HUES6 (cell line): ENCODE measurements at regions not wholly inside any gene's neighbourhood (a gene's known extent, or its start where the extent isn't known, plus 50 kb on each side); places are given as distances from the start of the nearest gene placed in this dataset.

Experiments
- H3K27ac ChIP-seq: 2 replicates; pipeline ENCODE4 v1.7.0; 2013; ENCODE audit warnings: low read depth, mild to moderate bottlenecking, low read length, inconsistent platforms
- H3K27me3 ChIP-seq: 2 replicates; pipeline ENCODE4 v1.6.1; 2013; ENCODE audit warnings: low read length; ENCODE audit not compliant: control insufficient read depth, insufficient read depth
- H3K36me3 ChIP-seq: 2 replicates; pipeline ENCODE4 v1.6.1; 2013; ENCODE audit warnings: low read length; ENCODE audit not compliant: control insufficient read depth, insufficient read depth
- H3K4me1 ChIP-seq: 2 replicates; pipeline ENCODE4 v1.6.1; 2013; ENCODE audit warnings: low read length; ENCODE audit not compliant: control insufficient read depth, insufficient read depth
- H3K4me3 ChIP-seq: 2 replicates; pipeline ENCODE4 v1.5.1; 2013; ENCODE audit warnings: low read depth, low read length
- H3K9ac ChIP-seq: one replicate; pipeline ENCODE4 v1.6.1; 2013; ENCODE audit warnings: mild to moderate bottlenecking, low read length
- H3K9me3 ChIP-seq: 2 replicates; pipeline ENCODE4 v1.6.1; 2013; ENCODE audit warnings: low read depth, low read length; ENCODE audit not compliant: control insufficient read depth, insufficient read depth

- Histone ChIP-seq H3K4me3 (no peak overlapping the region), H3K9me3 (peaks cover 25% of the 10 kb centered on the region), H3K27me3 (no peaks in the 10 kb centered on the region), H3K9ac (no peak overlapping the region), H3K36me3 (no peaks in the 10 kb centered on the region), H3K4me1 (no peaks in the 10 kb centered on the region; the same call in 1 of the 2 replicates), H3K27ac (no peak overlapping the region)
These were observed 147.0 kb downstream of the RPAP3 start for GRCh38 chr12:47558625-47559345.

- H3K9ac ChIP-seq, result no peak overlapping the region
- no peaks in the 10 kb centered on the region; the same call in 1 of the 2 replicates for H3K4me1 ChIP-seq
- H3K4me3 ChIP-seq, result no peak overlapping the region
- no peak overlapping the region for H3K27ac ChIP-seq
- no peaks in the 10 kb centered on the region for H3K27me3 ChIP-seq
- peaks cover 31% of the 10 kb centered on the region for H3K9me3 ChIP-seq
- no peaks in the 10 kb centered on the region for H3K36me3 ChIP-seq
These were observed 148.4 kb downstream of the RPAP3 start for GRCh38 chr12:47557386-47557785.

GRCh38 chr12:47556261-47557030 is 149.4 kb downstream of the RPAP3 start:
- Histone ChIP-seq H3K36me3 (no peaks in the 10 kb centered on the region), H3K9ac (no peak overlapping the region), H3K27me3 (no peaks in the 10 kb centered on the region), H3K27ac (no peak overlapping the region), H3K4me3 (no peak overlapping the region), H3K9me3 (peaks cover 31% of the 10 kb centered on the region), H3K4me1 (no peaks in the 10 kb centered on the region; the same call in 1 of the 2 replicates)

- Histone ChIP-seq H3K4me3 (no peak overlapping the region), H3K36me3 (no peaks in the 10 kb centered on the region), H3K9me3 (peaks cover 31% of the 10 kb centered on the region), H3K9ac (no peak overlapping the region), H3K27ac (no peak overlapping the region), H3K27me3 (no peaks in the 10 kb centered on the region), H3K4me1 (no peaks in the 10 kb centered on the region; the same call in 1 of the 2 replicates)
These were observed 151.7 kb downstream of the RPAP3 start for GRCh38 chr12:47554046-47554653.

- Histone ChIP-seq H3K9ac (no peak overlapping the region), H3K9me3 (peaks cover 31% of the 10 kb centered on the region), H3K27me3 (no peaks in the 10 kb centered on the region), H3K36me3 (no peaks in the 10 kb centered on the region), H3K4me1 (no peaks in the 10 kb centered on the region; the same call in 1 of the 2 replicates), H3K27ac (no peak overlapping the region), H3K4me3 (no peak overlapping the region)
These were observed 152.6 kb downstream of the RPAP3 start for GRCh38 chr12:47553266-47553665.

GRCh38 chr12:47551426-47551851 is 154.4 kb downstream of the RPAP3 start:
- Histone ChIP-seq H3K27me3 (no peaks in the 10 kb centered on the region), H3K36me3 (no peaks in the 10 kb centered on the region), H3K4me1 (no peaks in the 10 kb centered on the region; the same call in 1 of the 2 replicates), H3K27ac (no peak overlapping the region), H3K4me3 (no peak overlapping the region), H3K9ac (no peak overlapping the region), H3K9me3 (peaks cover 29% of the 10 kb centered on the region)

- H3K36me3 ChIP-seq, result no peaks in the 10 kb centered on the region
- no peaks in the 10 kb centered on the region for H3K27me3 ChIP-seq
- no peak overlapping the region for H3K9ac ChIP-seq
- H3K9me3 ChIP-seq, result peaks cover 9% of the 10 kb centered on the region
- H3K4me3 ChIP-seq, result no peak overlapping the region
- no peak overlapping the region for H3K27ac ChIP-seq
- no peaks in the 10 kb centered on the region for H3K4me1 ChIP-seq
These were observed 156.6 kb downstream of the RPAP3 start for GRCh38 chr12:47549258-47549657.

- Histone ChIP-seq H3K27me3 (no peaks in the 10 kb centered on the region), H3K27ac (no peak overlapping the region), H3K4me1 (no peaks in the 10 kb centered on the region), H3K9me3 (peaks cover 4% of the 10 kb centered on the region), H3K9ac (no peak overlapping the region), H3K36me3 (no peaks in the 10 kb centered on the region), H3K4me3 (no peak overlapping the region)
These were observed 157.4 kb downstream of the RPAP3 start for GRCh38 chr12:47548401-47548800.

GRCh38 chr12:47547077-47547476 is 158.8 kb downstream of the RPAP3 start:
- H3K27ac ChIP-seq, result no peak overlapping the region
- H3K9ac ChIP-seq, result no peak overlapping the region
- H3K36me3 ChIP-seq, result no peaks in the 10 kb centered on the region
- no peaks in the 10 kb centered on the region for H3K4me1 ChIP-seq
- H3K4me3 ChIP-seq, result no peak overlapping the region
- H3K27me3 ChIP-seq, result no peaks in the 10 kb centered on the region; the same call in 1 of the 2 replicates
- no peaks in the 10 kb centered on the region for H3K9me3 ChIP-seq

- H3K9me3 ChIP-seq, result no peaks in the 10 kb centered on the region
- no peak overlapping the region for H3K4me3 ChIP-seq
- H3K9ac ChIP-seq, result no peak overlapping the region
- H3K27ac ChIP-seq, result no peak overlapping the region
- H3K36me3 ChIP-seq, result no peaks in the 10 kb centered on the region
- H3K4me1 ChIP-seq, result no peaks in the 10 kb centered on the region
- no peaks in the 10 kb centered on the region; the same call in 1 of the 2 replicates for H3K27me3 ChIP-seq
These were observed 159.8 kb downstream of the RPAP3 start for GRCh38 chr12:47545938-47546609.
